Adrenal gland (tissue), 9 donors: ENCODE measurements at regions not wholly inside any gene's neighbourhood (a gene's known extent, or its start where the extent isn't known, plus 50 kb on each side); places are given as distances from the start of the nearest gene placed in this dataset.
A peak's percentile ranks its signal among the peaks of the same experiment; 100 is the strongest.

Experiments used
- DNase-seq, 7 donors: peaks; one replicate each; pipeline ENCODE4 v3.0.0-alpha.2; 2019 to 2020
- H3K27ac ChIP-seq, 5 donors: fragments of 200-600 bp; sonication (generic) in 4 of 5; 1 replicate in 3 of 5; 2 replicates in 2 of 5; pipeline versions ENCODE4 v1.5.1 to v1.8.0; 2016 to 2020; ENCODE audit warnings: mild to moderate bottlenecking in 1 of 5
- H3K27me3 ChIP-seq: fragments of 200-600 bp; 2 replicates; pipeline ENCODE4 v1.8.0; 2021
- H3K36me3 ChIP-seq, 2 donors: fragments of 200-600 bp; replicated peaks in 1 of 2; 1 replicate in 1 of 2; 2 replicates in 1 of 2; pipeline versions ENCODE4 v1.5.1 to v1.8.0; 2018 to 2022
- H3K4me1 ChIP-seq, 2 donors: fragments of 200-600 bp; replicated peaks in 1 of 2; 1 replicate in 1 of 2; 2 replicates in 1 of 2; pipeline versions ENCODE4 v1.5.1 to v1.8.0; 2018 to 2021
- H3K4me3 ChIP-seq, 4 donors: fragments of 200-600 bp; sonication (generic) in 3 of 4; one replicate each; pipeline ENCODE4 v1.5.1; 2016 to 2018
- H3K9me3 ChIP-seq, 3 donors: fragments of 200-600 bp; sonication (generic) in 1 of 3; replicated peaks in 1 of 3; 1 replicate in 2 of 3; 2 replicates in 1 of 3; pipeline versions ENCODE4 v1.5.1 to v1.8.0; 2016 to 2021
- POLR2A ChIP-seq, 2 donors: fragments of 450-650 bp; IDR thresholded peaks; one replicate each; pipeline ENCODE4 v1.6.1; 2017; ENCODE audit warnings: antibody characterized with exemption in 2 of 2, mild to moderate bottlenecking in 2 of 2, moderate library complexity in 1 of 2
- WGBS, 4 donors: extraction: QIAGEN DNeasy Blood & Tissue Kit in 2 of 4; methylation state at CpG; one replicate each; pipeline versions ENCODE4 v1.1.5 to v1.1.7; 2013 to 2017; 5-methylcytosine and 5-hydroxymethylcytosine counted together
- intact Hi-C, 2 donors: fragments of 100-400 bp; cut with DNase I; formaldehyde crosslinking; loops; one replicate each; pipeline versions ENCODE4 v1.14.1 to v1.15.0; 2022 to 2023
- TF ChIP-seq, protein P1 (sequence below), 6 experiments: fragments of 450-650 bp in 4 of 6; fragments of 200-600 bp in 2 of 6; sonication (generic) in 1 of 6; IDR thresholded peaks; 1 replicate in 5 of 6; 2 replicates in 1 of 6; pipeline versions ENCODE4 v1.5.1 to v1.8.0; 2016 to 2021; ENCODE audit warnings: antibody characterized with exemption in 6 of 6, mild to moderate bottlenecking in 2 of 6, moderate library complexity in 1 of 6
- donor health status: healthy with polysubstance abuse.
- donor health status: Bipolar disorder and iron deficiency.
- donor health status: DM: yes; HTN: yes; CAD: no.
- donor health status: DM: no; HTN: no; CAD: no.
- donor health status: DM: no; HTN: no; CAD: no.

DNA sequence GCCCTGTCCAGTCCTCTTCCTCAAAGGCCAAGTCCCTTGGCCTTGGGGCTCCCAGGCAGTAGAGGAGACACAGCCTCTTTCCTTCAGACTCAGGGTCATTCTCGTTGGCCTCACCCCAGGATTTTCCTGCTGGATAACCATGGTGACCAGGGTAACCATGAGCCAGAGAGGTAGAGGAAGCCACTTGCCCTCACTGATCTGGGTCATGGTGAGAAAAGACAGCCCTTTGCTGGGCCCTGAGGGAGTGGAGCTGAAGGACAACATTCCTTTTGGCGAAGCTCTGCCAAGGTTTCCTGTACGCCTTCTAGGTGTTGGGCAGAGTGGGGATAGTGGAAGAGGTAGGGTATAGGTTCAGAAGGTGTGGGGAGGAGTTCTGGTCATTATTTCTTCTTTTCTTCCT lies 53.1 kb upstream of the WNT4 start:
- no peak for TF ChIP-seq POLR2A (IDR thresholded peaks at IDR 0.05)
- TF ChIP-seq, protein P1, sequence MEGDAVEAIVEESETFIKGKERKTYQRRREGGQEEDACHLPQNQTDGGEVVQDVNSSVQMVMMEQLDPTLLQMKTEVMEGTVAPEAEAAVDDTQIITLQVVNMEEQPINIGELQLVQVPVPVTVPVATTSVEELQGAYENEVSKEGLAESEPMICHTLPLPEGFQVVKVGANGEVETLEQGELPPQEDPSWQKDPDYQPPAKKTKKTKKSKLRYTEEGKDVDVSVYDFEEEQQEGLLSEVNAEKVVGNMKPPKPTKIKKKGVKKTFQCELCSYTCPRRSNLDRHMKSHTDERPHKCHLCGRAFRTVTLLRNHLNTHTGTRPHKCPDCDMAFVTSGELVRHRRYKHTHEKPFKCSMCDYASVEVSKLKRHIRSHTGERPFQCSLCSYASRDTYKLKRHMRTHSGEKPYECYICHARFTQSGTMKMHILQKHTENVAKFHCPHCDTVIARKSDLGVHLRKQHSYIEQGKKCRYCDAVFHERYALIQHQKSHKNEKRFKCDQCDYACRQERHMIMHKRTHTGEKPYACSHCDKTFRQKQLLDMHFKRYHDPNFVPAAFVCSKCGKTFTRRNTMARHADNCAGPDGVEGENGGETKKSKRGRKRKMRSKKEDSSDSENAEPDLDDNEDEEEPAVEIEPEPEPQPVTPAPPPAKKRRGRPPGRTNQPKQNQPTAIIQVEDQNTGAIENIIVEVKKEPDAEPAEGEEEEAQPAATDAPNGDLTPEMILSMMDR (IDR thresholded peaks at IDR 0.05): no peak
- no peaks in the 10 kb centered on the region for H3K27me3 ChIP-seq
- intact Hi-C loops: no loop called here
- WGBS, 4 donors: 49 to 54% (median 50%) methylated on average over 3 of the region's 3 CpGs
- DNase-seq: no peak
- no peak overlapping the region for H3K27ac ChIP-seq
- no peaks in the 10 kb centered on the region for H3K36me3 ChIP-seq
- no peak overlapping the region for H3K4me3 ChIP-seq
- H3K9me3 ChIP-seq: no peaks in the 10 kb centered on the region
- H3K4me1 ChIP-seq: no peaks in the 10 kb centered on the region

GRCh38 chr1:22196641-22197040 lies 53.7 kb upstream of the WNT4 start:
- no peaks in the 10 kb centered on the region for H3K36me3 ChIP-seq
- no peak overlapping the region for H3K4me3 ChIP-seq
- intact Hi-C loops: no loop called here
- no peaks in the 10 kb centered on the region for H3K9me3 ChIP-seq
- no peak overlapping the region for H3K27ac ChIP-seq
- TF ChIP-seq POLR2A (IDR thresholded peaks at IDR 0.05): no peak
- TF ChIP-seq, protein P1 (IDR thresholded peaks at IDR 0.05): no peak
- H3K27me3 ChIP-seq: no peaks in the 10 kb centered on the region
- 90 to 94% (median 91%) methylated on average over 6 of the region's 6 CpGs for WGBS, 4 donors
- DNase-seq: no peak
- H3K4me1 ChIP-seq: no peaks in the 10 kb centered on the region

- no peaks in the 10 kb centered on the region for H3K4me1 ChIP-seq
- no peaks in the 10 kb centered on the region for H3K36me3 ChIP-seq
- no peaks in the 10 kb centered on the region for H3K27me3 ChIP-seq
- TF ChIP-seq POLR2A (IDR thresholded peaks at IDR 0.05): no peak
- TF ChIP-seq, protein P1 (IDR thresholded peaks at IDR 0.05): no peak
- no peaks in the 10 kb centered on the region for H3K9me3 ChIP-seq
- 69 to 74% (median 72%) methylated on average over 2 of the region's 2 CpGs for WGBS, 4 donors
- intact Hi-C loops: no loop called here
- H3K4me3 ChIP-seq: no peak overlapping the region
- no peak overlapping the region for H3K27ac ChIP-seq
- DNase-seq: peak in 5 of 7 donors; percentile 32 to 63 (median 43)
Measured at GRCh38 chr1:22197644-22198043, 54.7 kb upstream of the WNT4 start.

DNA sequence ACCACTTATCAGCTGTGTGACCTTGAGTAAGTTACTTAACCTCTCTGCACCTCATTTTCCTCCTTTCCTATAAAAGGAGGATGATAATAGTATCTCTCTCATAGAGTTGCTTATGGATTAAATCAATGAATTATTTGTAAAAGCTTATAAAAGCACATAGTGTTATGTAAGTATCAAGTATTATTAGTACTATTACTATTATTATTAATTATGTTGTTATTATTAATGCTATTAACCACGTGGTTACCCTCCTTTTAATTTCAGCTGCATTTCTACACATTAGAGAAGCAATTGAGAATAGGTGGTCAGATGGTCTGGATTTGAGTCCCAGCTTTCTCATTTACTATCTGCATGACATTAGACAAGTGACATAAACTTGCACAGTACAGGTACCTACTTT lies 58.1 kb upstream of the WNT4 start:
- TF ChIP-seq POLR2A (IDR thresholded peaks at IDR 0.05): no peak
- TF ChIP-seq, protein P1 (IDR thresholded peaks at IDR 0.05): no peak
- no peaks in the 10 kb centered on the region for H3K9me3 ChIP-seq
- H3K27ac ChIP-seq: no peak overlapping the region
- intact Hi-C loops: no loop called here
- no peaks in the 10 kb centered on the region for H3K4me1 ChIP-seq
- no peak overlapping the region for H3K4me3 ChIP-seq
- H3K27me3 ChIP-seq: no peaks in the 10 kb centered on the region
- WGBS, 4 donors: 37 to 64% (median 54%) methylated on average over 1 of the region's 1 CpG
- no peaks in the 10 kb centered on the region for H3K36me3 ChIP-seq
- no peak for DNase-seq
